ENCODE measurements at regions not wholly inside any gene's neighbourhood (a gene's known extent, or its start where the extent isn't known, plus 50 kb on each side); places are given as distances from the start of the nearest gene placed in this dataset.

DNA sequence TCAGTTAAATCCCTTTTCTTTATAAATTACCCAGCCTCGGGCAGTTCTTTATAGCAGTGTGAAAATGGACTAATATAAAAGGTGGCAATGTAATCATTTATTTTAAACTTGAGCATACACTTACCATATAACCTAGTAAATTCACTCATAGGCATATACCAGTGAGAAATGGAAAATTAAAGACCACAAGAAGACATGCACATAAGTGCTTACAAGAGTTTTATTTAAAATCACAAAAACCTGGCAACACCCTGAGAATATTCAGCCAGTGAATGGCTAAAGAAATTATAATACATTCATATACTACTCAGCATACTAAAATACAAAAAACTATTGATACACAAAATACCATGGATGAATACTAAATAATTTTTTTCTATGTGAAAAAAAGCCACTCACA is 1017.5 kb upstream of the TMEM132C start:
- DNase-seq (ENCODE audit: low read depth in 2 of 2): no peak

DNA sequence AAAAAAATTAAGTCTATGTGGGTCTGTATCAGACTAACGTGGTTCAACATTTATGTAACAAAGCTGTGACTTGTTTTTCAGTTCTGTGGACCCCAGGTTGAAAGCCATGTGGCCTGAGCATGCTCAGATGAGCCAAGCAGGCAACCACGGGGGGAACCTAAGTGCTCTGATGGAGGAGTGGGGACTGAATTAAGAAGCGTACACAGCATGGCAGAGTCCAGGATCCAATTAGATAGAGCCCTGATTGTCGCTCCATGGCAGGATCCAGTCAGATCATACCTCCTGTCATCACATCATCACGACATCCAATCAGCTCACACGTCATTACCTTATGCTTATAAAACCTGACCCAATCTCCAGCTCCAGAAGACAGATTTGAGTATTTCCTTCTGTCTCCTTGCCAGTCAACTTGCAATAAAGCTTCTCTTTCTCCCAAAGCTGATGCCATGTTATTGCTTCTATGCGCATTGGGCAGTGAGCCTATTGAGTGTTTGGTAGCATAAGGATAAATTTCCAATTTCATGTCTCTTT is 1013.1 kb upstream of the TMEM132C start:
- no peak for DNase-seq (ENCODE audit: low read depth in 2 of 2)

DNA sequence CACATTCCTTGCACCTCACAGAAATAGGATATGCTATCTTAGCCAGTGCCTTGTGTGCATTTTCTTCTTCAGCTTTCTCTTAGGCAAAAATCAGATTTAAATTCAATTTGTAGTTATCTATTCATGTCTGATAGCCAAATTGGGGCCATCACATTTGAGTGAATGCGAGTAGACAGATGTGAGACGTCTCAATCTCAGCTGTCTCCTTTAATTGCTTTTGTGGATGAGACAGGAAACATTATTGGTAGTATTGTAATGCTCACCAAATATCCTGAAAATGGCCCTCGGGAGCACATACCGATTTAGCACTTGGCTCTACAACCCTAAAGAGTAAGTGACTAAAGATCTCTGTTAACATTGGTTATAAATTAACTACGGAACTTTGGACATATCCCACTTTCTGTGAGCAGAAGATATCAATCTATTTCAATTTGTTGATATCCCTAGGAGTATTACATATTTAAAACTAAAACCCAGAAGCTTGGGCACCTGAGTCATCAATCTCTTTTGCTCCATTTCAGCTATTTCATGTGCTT is 1012.5 kb upstream of the TMEM132C start:
- DNase-seq (ENCODE audit: low read depth in 2 of 2): no peak

DNA sequence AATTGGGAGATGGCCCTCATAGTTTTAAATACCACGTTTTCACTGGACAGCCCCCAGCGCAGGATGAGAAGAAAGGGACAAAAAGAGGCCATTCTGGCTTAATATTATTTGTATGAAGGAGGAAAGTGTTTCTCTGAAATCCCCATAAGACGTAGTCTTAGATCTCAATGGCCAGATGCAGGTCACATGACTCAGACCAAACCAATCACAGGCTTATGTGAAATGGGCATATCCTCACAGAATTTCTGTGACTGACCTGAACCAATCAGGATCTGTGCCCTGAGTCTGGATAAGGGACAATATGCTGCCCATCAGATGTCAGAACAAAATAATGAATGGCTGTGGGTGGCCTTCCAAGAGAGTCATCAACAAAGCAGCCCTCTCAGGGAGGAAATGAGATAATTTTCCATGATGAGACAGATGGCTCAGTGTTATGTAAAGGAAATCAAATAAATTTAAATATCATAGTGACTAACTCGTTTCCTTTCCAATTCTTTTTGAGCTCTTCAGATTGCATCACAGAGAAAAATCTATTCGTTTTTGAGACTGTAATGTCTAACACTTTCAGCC is 1009.5 kb upstream of the TMEM132C start:
- no peak for DNase-seq (ENCODE audit: low read depth in 2 of 2)

DNA sequence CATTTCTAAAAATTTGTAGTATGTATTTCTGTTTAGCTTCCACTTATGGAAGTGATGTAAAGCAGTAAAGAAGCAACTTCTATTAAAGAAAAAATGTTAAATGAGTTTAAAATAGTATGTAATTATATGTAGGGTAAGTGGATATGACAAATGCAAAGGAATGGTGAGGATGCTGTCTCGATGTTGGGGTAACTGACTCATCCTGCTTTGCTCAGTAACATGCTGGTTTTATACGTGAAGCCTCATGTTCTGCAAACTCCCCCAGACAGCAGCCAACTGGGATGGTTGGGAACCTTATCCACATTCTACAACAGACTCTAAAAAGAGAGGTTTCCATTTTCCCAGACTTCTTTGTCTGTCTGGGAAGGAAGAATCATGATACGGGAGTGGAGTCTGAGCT is 1006.4 kb upstream of the TMEM132C start:
- no peak for DNase-seq (ENCODE audit: low read depth in 2 of 2)

DNA sequence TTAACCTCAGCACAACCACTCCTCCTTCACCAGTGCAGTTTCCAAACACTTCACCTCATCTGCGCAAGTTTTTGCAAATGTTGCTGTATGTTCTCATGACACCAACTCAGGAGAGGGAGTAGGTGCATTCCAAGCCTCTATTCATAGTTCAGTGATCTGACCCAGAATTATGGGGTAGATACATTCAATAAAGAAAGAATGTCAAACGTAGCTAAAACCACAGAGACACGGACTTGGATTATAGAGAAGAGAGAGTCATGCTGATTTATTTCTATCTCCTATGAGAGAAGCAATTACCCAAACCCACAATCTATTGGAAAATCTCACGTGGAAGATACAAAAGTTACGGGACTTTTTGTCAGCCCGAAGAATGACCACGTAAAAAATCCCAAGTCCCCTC is 1006.0 kb upstream of the TMEM132C start:
- DNase-seq (ENCODE audit: low read depth in 2 of 2): no peak

DNA sequence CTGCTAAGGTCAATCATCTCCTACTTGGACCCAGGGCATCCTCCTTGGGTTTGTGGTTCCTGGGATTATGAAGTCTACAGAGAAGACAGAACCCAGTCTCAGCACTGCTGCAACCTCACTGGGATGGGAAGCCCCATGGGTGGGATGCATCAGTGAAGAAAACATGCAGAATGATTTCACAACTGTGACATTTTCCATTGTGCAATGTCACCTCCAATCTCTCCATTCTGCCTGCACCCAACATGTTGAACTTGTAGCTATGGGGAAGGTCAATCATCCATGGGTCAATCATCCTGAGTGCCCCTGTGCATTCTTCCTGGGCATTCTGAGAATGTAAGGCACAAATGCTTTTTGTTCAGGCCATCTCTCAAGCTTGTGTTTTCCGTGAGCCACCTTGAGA is 1004.4 kb upstream of the TMEM132C start:
- DNase-seq (ENCODE audit: low read depth in 2 of 2): no peak

DNA sequence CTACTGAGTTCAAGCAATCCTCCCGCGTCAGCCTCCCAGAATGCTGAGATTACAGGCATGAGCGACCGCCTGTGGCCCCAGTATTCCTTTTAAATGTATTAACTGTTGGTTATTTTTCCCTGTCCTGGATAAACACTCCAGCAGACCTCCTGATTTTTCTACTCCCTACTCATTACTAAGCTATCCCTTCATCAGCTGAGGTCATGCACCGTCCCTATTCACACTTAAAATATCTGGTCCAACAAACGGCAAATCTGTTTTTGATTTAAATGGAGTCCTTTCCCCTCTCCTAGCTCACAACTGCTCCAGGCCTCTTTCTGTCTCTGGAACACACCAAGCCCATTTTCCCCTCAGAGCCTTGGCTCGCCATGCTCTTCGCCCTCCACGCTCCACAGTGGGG is 1003.3 kb upstream of the TMEM132C start:
- DNase-seq (ENCODE audit: low read depth in 2 of 2): no peak

DNA sequence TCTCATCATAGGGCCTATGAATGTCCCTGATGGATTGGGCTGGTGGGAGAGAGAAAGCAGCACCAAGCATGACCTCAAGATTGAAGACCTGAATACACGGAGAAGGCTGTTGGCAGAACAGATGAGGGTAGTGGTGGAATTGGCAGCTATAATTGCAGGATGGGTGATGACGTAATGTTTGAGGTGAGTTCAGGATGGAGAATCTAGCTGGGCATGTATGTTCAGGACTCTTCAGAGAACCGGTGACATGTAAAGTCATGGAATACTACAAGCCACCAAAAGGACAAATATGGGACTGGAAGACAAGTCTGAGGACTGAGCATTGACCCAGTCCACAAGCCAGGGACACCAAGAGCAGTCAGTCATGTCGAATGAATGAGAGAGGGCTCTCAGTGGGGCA is 999.8 kb upstream of the TMEM132C start:
- DNase-seq (ENCODE audit: low read depth in 2 of 2): no peak

DNA sequence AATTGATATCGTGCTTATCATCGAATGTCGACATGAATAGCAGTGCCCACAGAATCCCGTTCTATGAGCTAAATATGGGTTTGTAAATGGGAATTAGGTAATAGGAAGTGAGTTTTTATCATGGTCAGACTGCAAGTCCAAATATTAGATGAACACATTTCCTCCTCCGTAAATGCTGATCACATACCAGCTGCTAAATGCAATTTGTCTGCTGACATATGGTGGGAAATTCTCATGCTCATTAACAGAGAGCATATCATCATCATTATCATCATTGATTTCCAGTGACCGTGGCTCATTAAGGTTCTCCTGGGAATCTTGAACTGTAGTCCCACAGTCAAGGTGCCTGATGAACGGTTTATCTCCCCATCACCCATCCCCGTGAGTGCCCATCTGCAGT is 998.8 kb upstream of the TMEM132C start:
- no peak for DNase-seq (ENCODE audit: low read depth in 2 of 2)

DNA sequence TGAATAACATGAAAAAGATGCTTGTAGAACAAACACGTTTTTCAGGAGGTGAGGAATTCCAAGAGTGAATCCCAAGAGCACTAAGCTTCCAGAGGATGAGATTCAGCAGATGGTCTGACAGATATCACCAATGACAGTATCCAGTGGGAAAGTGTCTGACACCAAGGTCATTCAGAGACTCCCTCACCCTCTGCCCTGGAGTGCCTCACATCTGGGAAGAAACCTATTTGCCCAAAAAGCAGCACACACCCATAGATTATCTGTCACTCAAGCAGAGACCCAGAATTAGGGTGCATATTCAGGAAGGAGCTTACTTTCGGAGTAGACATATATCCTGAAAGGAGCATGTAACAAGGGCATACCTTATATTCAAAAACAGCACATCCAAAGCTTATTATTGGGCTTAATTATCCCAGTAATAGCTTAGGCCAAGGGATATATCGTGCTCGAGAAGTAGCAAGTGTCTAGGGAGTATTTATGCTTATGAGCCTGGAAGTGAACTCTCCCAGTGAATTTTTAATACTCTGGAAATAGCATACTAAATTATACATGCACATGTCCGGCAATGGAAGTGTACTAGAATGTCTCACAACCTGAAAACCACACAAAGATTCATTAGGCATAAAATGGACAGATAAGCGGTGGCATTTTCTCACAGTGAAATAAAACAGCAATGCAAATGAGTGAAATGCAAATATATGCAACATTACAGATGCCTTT is 998.1 kb upstream of the TMEM132C start:
- no peak for DNase-seq (ENCODE audit: low read depth in 2 of 2)

DNA sequence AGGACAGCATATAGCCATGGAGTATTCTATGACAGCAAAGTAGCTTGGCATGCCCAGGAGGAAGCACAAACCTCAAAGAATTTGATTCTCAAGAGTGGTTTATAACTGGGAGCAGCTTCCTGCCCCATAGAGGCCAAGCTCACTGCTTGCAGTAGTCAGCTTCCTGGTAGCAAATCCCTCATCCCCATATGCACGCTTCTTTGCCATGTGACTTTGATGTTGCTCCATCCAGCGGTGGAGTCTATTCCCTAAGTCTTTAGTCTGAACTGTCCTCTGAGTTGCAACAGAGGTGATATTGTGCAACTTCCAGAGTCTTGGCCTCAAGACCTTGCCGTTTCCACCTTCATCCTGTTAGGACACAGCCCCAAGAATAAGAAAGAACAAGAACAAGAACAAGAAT is 996.8 kb upstream of the TMEM132C start:
- no peak for DNase-seq (ENCODE audit: low read depth in 2 of 2)

DNA sequence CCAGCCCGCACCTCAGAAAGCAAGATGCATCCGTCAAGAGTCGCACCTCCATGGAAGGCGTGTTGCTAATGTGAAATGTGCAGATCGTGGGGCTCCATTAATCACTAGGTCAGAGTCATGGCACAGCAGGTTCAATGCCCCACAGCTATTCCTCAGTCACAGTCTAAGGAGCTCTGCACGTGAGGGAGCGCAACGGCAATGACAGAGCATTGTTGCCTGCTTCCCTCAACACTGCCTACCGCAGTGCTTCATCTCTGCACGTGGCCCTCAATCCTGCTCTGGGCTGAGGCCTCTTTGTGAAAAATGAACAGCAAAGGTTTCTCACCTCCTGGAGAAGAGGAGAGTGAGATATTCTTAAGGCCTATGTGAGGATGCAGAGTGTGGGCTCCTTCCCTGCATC is 995.2 kb upstream of the TMEM132C start:
- DNase-seq (ENCODE audit: low read depth in 2 of 2): no peak

DNA sequence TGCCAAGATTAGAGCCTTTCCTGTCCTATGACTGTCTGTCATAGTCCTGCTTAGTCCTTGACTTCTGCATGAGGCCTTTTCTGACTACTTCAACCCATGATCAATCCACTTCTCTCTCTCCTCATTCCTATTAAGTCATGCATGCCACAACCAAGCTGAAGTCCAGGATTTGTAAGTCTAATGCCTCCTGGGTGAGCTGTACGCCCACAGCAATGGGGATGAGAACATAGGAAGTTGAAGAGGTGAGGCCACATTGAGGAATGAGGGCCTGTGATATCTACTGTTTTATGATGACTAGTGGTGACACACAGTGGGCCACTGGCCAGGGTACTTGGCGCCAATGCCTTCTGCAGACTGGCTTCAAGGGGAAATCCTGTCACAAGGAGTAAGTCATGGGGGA is 994.1 kb upstream of the TMEM132C start:
- DNase-seq (ENCODE audit: low read depth in 2 of 2): no peak

DNA sequence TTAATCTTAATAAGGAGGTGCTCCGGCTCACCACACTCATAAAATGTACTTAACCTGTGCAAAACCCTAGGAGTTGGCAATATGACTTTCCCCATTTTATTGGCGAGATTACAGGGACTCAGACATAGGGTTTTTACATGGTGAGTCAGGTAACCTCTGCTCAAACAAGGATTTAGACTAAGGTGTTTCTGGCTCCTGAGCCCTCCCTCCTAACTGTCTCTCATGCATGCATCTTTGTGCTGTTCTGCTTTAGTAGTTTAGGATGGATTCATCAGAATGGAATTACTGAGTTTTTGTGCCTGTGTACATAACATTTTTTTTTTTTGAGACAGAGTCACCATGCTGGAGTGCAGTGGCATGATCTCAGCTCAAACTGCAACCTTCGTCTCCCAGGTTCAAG is 993.3 kb upstream of the TMEM132C start:
- DNase-seq (ENCODE audit: low read depth in 2 of 2): no peak

DNA sequence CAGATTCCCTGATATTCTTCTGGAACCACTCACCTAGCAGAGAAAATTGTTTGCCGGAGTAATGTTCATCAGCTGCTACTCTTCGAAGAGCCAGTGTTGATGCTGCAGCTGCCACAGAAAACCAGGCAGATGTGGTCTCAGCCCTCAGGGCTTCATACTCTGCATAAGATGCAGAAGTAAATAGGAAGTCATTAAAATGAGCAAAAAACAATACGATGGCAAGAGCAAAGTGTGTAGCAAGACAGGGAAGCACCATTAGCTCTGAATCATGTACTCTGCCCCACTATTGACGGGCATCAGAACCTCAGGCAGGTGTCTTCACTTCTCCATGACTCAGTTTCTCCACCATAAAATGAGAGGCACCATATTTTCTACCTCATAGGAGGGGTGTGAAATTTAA is 991.6 kb upstream of the TMEM132C start:
- no peak for DNase-seq (ENCODE audit: low read depth in 2 of 2)

DNA sequence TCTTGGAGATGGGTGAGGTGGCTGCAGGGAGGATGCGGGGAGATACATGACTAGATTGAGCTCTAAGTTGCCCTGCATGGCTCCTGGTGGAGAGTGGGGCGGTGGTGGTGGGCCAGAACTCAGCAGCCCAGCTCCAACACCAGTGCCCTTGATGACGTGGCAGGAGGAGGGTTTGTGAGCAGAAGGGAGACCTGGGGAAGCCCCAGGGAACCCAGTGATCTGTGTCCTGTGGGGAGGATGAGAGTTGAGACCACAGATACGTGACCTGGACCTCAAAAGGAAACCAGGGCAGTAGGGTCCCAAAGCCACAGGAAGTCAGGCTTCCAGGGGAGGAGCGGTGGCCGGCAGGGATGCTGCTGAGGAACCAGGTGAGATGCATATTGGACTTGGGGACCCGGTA is 989.1 kb upstream of the TMEM132C start:
- no peak for DNase-seq (ENCODE audit: low read depth in 2 of 2)

DNA sequence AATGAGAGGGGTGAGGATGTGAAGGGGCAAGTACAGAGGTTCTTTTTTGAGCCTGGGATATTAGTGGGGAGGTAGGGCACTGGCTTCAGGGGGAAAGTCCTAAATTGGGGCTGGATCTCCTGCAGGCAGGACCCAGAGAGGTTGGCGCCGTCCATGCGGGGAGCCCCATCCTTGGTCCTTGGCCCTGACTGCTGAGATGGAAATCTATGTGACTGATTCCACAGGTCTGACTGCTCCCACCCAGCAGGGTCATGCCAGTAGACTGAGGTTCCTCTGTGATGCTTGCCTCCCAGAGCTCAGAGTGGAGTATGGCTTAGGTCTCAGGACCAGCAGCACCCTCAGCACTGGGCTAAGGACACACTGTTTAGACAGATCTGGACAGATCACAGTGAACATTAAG is 988.6 kb upstream of the TMEM132C start:
- no peak for DNase-seq (ENCODE audit: low read depth in 2 of 2)

DNA sequence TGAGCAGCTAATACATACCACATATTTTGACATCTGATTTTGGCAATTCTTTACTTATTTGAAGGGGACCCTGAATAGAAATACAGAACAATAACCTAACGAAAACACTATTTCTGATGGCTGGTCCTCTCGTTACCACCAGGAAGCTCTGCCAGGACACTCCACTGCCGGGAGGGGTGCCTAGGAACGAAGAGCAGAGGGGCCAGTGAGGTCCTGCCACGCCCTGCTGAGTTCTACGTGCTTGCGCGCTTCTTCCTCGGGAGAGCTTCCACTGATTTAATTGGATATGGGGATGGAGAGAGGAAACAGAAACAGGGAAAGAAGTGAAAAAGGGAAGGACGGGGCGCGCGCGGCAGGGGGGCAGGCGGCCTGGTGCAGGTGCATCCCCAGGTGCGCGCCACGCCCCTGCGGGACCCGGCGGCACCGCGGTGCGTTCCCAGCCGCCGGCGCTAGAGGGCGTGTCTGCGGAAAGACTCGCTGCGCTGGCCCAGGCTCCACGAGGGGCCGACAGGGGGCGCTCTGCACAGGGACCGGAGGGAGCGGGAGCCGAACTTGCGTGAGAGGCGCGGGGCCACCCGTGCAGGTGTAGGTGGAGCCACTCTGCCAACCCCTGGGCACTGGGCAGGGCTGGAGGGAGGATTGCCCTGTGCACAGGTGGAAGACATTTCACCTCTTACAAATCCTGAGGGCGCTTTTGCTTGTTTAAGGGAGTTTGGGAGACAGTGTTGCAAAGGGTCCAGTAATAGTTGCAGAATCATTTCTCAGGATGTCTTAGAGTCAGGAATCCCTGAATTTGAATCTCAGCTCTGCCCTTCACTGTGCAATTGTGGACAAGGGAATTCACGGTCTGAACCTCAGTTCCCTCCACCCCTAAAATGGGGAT is 986.3 kb upstream of the TMEM132C start:
- DNase-seq (ENCODE audit: low read depth in 2 of 2): no peak

DNA sequence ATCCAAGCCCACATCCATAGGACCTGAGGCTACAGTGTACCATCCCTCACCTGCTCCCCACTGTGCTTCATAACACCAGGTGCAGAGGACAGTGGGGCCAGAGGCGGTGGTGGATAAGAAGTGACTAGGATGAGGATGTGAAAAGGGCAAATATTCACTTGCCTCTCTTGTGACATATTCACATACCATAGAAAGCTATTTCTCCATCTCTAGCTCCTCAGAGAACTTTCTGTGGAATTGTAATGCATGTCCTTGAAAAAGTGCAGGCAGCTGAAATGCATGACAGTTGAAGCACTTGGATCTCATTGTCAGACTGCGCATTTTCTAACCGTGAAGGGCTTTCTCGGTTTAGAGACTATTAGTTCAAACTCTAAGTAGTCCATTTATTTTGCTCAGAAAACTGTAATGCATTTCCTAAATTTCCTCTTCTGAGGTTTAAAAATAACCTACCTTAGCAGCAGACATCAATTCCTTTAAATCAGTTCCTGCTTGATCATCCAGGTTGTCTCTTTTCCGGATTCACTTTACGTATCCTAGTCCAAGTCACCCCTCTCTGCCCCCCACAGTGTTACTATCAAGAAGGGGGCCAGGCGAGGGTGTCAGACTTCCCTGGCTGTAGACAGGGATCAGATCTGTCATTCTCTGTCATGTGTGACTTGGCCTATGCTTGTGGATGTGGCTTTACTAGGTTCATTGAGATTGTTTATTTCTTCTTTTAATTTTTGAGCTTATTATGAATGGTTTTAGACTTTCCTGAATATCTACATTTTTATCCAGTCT is 984.0 kb upstream of the TMEM132C start:
- DNase-seq (ENCODE audit: low read depth in 2 of 2): no peak

DNA sequence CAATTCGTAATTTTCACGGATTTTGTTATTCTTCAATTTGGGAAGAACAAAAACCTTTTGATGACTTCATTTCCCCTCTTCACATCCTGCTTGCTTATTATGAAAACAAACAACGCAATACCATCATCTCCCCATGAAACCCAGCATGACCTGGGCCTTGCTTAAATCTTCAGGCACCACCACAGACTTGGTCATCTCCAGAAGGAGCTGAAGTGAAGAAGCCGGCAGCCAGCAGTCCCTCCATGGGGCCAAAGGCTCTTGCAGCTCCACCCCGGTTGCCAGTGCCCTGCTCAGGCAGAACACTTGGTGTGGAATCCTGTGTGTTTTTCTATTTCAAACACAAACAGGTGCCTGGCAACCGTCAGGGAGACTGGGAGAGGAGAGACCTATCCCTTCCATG is 982.9 kb upstream of the TMEM132C start:
- DNase-seq (ENCODE audit: low read depth in 2 of 2): no peak
